ENCODE measurements at regions not wholly inside any gene's neighbourhood (a gene's known extent, or its start where the extent isn't known, plus 50 kb on each side); places are given as distances from the start of the nearest gene placed in this dataset.

DNA sequence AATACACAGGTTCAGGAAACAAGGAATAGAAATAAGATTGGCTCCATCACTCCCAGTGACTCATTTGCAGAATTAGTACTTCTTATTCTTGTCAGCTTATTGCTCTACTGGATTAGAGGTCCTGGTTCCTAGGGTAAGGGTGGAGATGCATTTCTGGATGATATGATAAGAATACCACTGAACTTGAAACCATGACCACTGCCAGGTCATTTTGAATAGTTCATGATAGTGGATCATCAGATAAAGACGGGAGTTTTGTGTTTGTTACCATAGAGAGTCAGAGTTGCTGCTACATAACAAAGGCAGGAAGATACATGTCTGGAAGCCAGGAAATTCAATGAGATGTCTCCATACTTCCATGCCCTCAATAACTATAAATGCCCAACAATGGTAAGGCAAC lies 109.2 kb upstream of the FAT1 start (continued):
- TF ChIP-seq, protein P1, sequence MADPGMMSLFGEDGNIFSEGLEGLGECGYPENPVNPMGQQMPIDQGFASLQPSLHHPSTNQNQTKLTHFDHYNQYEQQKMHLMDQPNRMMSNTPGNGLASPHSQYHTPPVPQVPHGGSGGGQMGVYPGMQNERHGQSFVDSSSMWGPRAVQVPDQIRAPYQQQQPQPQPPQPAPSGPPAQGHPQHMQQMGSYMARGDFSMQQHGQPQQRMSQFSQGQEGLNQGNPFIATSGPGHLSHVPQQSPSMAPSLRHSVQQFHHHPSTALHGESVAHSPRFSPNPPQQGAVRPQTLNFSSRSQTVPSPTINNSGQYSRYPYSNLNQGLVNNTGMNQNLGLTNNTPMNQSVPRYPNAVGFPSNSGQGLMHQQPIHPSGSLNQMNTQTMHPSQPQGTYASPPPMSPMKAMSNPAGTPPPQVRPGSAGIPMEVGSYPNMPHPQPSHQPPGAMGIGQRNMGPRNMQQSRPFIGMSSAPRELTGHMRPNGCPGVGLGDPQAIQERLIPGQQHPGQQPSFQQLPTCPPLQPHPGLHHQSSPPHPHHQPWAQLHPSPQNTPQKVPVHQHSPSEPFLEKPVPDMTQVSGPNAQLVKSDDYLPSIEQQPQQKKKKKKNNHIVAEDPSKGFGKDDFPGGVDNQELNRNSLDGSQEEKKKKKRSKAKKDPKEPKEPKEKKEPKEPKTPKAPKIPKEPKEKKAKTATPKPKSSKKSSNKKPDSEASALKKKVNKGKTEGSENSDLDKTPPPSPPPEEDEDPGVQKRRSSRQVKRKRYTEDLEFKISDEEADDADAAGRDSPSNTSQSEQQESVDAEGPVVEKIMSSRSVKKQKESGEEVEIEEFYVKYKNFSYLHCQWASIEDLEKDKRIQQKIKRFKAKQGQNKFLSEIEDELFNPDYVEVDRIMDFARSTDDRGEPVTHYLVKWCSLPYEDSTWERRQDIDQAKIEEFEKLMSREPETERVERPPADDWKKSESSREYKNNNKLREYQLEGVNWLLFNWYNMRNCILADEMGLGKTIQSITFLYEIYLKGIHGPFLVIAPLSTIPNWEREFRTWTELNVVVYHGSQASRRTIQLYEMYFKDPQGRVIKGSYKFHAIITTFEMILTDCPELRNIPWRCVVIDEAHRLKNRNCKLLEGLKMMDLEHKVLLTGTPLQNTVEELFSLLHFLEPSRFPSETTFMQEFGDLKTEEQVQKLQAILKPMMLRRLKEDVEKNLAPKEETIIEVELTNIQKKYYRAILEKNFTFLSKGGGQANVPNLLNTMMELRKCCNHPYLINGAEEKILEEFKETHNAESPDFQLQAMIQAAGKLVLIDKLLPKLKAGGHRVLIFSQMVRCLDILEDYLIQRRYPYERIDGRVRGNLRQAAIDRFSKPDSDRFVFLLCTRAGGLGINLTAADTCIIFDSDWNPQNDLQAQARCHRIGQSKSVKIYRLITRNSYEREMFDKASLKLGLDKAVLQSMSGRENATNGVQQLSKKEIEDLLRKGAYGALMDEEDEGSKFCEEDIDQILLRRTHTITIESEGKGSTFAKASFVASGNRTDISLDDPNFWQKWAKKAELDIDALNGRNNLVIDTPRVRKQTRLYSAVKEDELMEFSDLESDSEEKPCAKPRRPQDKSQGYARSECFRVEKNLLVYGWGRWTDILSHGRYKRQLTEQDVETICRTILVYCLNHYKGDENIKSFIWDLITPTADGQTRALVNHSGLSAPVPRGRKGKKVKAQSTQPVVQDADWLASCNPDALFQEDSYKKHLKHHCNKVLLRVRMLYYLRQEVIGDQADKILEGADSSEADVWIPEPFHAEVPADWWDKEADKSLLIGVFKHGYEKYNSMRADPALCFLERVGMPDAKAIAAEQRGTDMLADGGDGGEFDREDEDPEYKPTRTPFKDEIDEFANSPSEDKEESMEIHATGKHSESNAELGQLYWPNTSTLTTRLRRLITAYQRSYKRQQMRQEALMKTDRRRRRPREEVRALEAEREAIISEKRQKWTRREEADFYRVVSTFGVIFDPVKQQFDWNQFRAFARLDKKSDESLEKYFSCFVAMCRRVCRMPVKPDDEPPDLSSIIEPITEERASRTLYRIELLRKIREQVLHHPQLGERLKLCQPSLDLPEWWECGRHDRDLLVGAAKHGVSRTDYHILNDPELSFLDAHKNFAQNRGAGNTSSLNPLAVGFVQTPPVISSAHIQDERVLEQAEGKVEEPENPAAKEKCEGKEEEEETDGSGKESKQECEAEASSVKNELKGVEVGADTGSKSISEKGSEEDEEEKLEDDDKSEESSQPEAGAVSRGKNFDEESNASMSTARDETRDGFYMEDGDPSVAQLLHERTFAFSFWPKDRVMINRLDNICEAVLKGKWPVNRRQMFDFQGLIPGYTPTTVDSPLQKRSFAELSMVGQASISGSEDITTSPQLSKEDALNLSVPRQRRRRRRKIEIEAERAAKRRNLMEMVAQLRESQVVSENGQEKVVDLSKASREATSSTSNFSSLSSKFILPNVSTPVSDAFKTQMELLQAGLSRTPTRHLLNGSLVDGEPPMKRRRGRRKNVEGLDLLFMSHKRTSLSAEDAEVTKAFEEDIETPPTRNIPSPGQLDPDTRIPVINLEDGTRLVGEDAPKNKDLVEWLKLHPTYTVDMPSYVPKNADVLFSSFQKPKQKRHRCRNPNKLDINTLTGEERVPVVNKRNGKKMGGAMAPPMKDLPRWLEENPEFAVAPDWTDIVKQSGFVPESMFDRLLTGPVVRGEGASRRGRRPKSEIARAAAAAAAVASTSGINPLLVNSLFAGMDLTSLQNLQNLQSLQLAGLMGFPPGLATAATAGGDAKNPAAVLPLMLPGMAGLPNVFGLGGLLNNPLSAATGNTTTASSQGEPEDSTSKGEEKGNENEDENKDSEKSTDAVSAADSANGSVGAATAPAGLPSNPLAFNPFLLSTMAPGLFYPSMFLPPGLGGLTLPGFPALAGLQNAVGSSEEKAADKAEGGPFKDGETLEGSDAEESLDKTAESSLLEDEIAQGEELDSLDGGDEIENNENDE (IDR thresholded peaks at IDR 0.05; ENCODE audit: insufficient replicate concordance, low read length), result no peak
- TF ChIP-seq CBX5 (IDR thresholded peaks at IDR 0.05; ENCODE audit: low read depth, low read length) (no peak), RBBP5 (IDR thresholded peaks at IDR 0.05; ENCODE audit: borderline replicate concordance, low read depth, low read length) (no peak), EGR1 (IDR thresholded peaks at IDR 0.05; ENCODE audit: borderline replicate concordance, low read depth, low read length) (no peak)

Measured in H1 (cell line).